ENCODE measurements at regions not wholly inside any gene's neighbourhood (a gene's known extent, or its start where the extent isn't known, plus 50 kb on each side); places are given as distances from the start of the nearest gene placed in this dataset.

GRCh38 chr6:100986921-100987320 is 105.8 kb upstream of the ASCC3 start (continued):
- TF ChIP-seq ZNF423 (CRISPR knock-in tag; IDR thresholded peaks at IDR 0.05) (no peak), TP53 (CRISPR knock-in tag; IDR thresholded peaks at IDR 0.05) (no peak), CDX4 (CRISPR knock-in tag; IDR thresholded peaks at IDR 0.05; ENCODE audit: borderline replicate concordance) (no peak), ATF1 (CRISPR knock-in tag; IDR thresholded peaks at IDR 0.05) (no peak)

- no peaks in the 10 kb centered on the region for H3K27me3 Mint-ChIP-seq (ENCODE audit: low read depth)
- no peak overlapping the region for H3K4me3 Mint-ChIP-seq
- peaks cover 3% of the 10 kb centered on the region; the same call in 1 of the 2 replicates for H3K4me1 Mint-ChIP-seq
- DNase-seq (ENCODE audit: low spot score) (no peak), ATAC-seq (no peak)
- ChIA-PET POLR2A (no interaction called here), CTCF (no interaction called here)
- TF ChIP-seq ATF3 (CRISPR knock-in tag; conservative IDR thresholded peaks at IDR 0.05): no peak
- no peak for TF ChIP-seq CTCF (IDR thresholded peaks at IDR 0.05)
- no peak for TF ChIP-seq IRF1 (CRISPR knock-in tag; IDR thresholded peaks at IDR 0.05)
- TF ChIP-seq MXD4 (CRISPR knock-in tag; IDR thresholded peaks at IDR 0.05; ENCODE audit: borderline replicate concordance): no peak
- TF ChIP-seq ETV6 (CRISPR knock-in tag; IDR thresholded peaks at IDR 0.05): no peak
- no peak for TF ChIP-seq PRDM15 (CRISPR knock-in tag; IDR thresholded peaks at IDR 0.05)
- no peak for TF ChIP-seq PRRX2 (CRISPR knock-in tag; IDR thresholded peaks at IDR 0.05)
- no peak for TF ChIP-seq USF1 (CRISPR knock-in tag; IDR thresholded peaks at IDR 0.05)
- TF ChIP-seq MLX (CRISPR knock-in tag; IDR thresholded peaks at IDR 0.05): no peak
- TF ChIP-seq GTF2I (CRISPR knock-in tag; conservative IDR thresholded peaks at IDR 0.05): no peak
- H3K36me3 Mint-ChIP-seq: peaks cover 2% of the 10 kb centered on the region
- peaks cover 17% of the 10 kb centered on the region for H3K9me3 Mint-ChIP-seq
- H3K27ac Mint-ChIP-seq: no peak overlapping the region
These were observed 106.4 kb upstream of the ASCC3 start for GRCh38 chr6:100987556-100987955.

- CTCF ChIA-PET: no interaction called here
- POLR2A ChIA-PET: no interaction called here
- Mint-ChIP-seq H3K9me3 (peaks cover 17% of the 10 kb centered on the region), H3K27ac (no peak overlapping the region), H3K4me3 (no peak overlapping the region), H3K4me1 (peaks cover 3% of the 10 kb centered on the region; the same call in 1 of the 2 replicates), H3K36me3 (peaks cover 2% of the 10 kb centered on the region), H3K27me3 (ENCODE audit: low read depth) (no peaks in the 10 kb centered on the region)
- ATAC-seq (no peak), DNase-seq (ENCODE audit: low spot score) (no peak)
- TF ChIP-seq ZNF396 (CRISPR knock-in tag; IDR thresholded peaks at IDR 0.05; ENCODE audit: borderline replicate concordance): no peak
These were observed 107.4 kb upstream of the ASCC3 start for GRCh38 chr6:100988391-100988984.

Data from WTC11 (cell line).